NCI-H526 (cell line): ENCODE measurements at regions not wholly inside any gene's neighbourhood (a gene's known extent, or its start where the extent isn't known, plus 50 kb on each side); places are given as distances from the start of the nearest gene placed in this dataset.
"Not testable (repeated sequence)": the region's sequence is repeated elsewhere in the genome, so short reads cannot be mapped to it uniquely, and the experiment has no call there.

Experiments
- DNase-seq, 2 experiments: peaks; one replicate each; lab custom pipeline; 2025; lab: John Stamatoyannopoulos, UW

- no peak for DNase-seq
Observed at GRCh38 chrX:896256-896655, 265.7 kb downstream of the SHOX start.

- DNase-seq: no peak
Observed at GRCh38 chrX:889966-890651, 259.5 kb downstream of the SHOX start.

GRCh38 chrX:887724-888123 lies 257.1 kb downstream of the SHOX start:
- not testable (repeated sequence) for DNase-seq

GRCh38 chrX:883588-883987 lies 253.0 kb downstream of the SHOX start:
- DNase-seq: no peak

- not testable (repeated sequence) for DNase-seq
Observed at GRCh38 chrX:879756-880698, 249.4 kb downstream of the SHOX start.

- no peak for DNase-seq
Observed at GRCh38 chrX:874061-874460, 243.5 kb downstream of the SHOX start.

GRCh38 chrX:873016-873415 lies 242.4 kb downstream of the SHOX start:
- DNase-seq: no peak

GRCh38 chrX:872090-872489 lies 241.5 kb downstream of the SHOX start:
- DNase-seq: no peak

- DNase-seq: no peak
Observed at GRCh38 chrX:871626-872025, 241.0 kb downstream of the SHOX start.

- no peak for DNase-seq
Observed at GRCh38 chrX:867966-868647, 237.5 kb downstream of the SHOX start.

GRCh38 chrX:867502-867901 lies 236.9 kb downstream of the SHOX start:
- no peak for DNase-seq

GRCh38 chrX:866441-866990 lies 235.9 kb downstream of the SHOX start:
- DNase-seq: no peak

- DNase-seq: no peak
Observed at GRCh38 chrX:865422-865821, 234.8 kb downstream of the SHOX start.

- no peak for DNase-seq
Observed at GRCh38 chrX:861921-862320, 231.3 kb downstream of the SHOX start.

- no peak for DNase-seq
Observed at GRCh38 chrX:861340-861890, 230.8 kb downstream of the SHOX start.

GRCh38 chrX:859329-859728 lies 228.7 kb downstream of the SHOX start:
- no peak for DNase-seq

- DNase-seq: no peak
Observed at GRCh38 chrX:858542-859078, 228.0 kb downstream of the SHOX start.

- DNase-seq: no peak
Observed at GRCh38 chrX:857376-857775, 226.8 kb downstream of the SHOX start.

- DNase-seq: no peak
Observed at GRCh38 chrX:856566-857290, 226.1 kb downstream of the SHOX start.

- no peak for DNase-seq
Observed at GRCh38 chrX:853304-853703, 222.7 kb downstream of the SHOX start.

- no peak for DNase-seq
Observed at GRCh38 chrX:850471-850916, 219.9 kb downstream of the SHOX start.
